D721Med (cell line): ENCODE measurements at regions not wholly inside any gene's neighbourhood (a gene's known extent, or its start where the extent isn't known, plus 50 kb on each side); places are given as distances from the start of the nearest gene placed in this dataset.

Experiments
- DNase-seq: peaks from one replicate; pipeline ENCODE4 v3.0.0; 2011; ENCODE audit warnings: low spot score; ENCODE audit not compliant: insufficient read length
- FAIRE-seq: peaks from 2 replicates; lab custom pipeline; 2011; peaks lifted over from hg19 to GRCh38; lab: Jason Lieb, UNC
- CTCF ChIP-seq: IDR thresholded peaks from 2 replicates; pipeline ENCODE4 v1.5.1; 2012; ENCODE audit warnings: mild to moderate bottlenecking, control low read depth; ENCODE audit not compliant: insufficient read depth; ENCODE audit errors: missing control alignments

- TF ChIP-seq CTCF, result no peak
- DNase-seq (no peak), FAIRE-seq (peak; percentile 6)
Measured at GRCh38 chr4:30860978-30861377, 140.8 kb downstream of the PCDH7 start.

GRCh38 chr4:30862196-30862595, 142.0 kb downstream of the PCDH7 start:
- DNase-seq (no peak), FAIRE-seq (no peak)
- no peak for TF ChIP-seq CTCF

GRCh38 chr4:30863021-30863420, 142.9 kb downstream of the PCDH7 start:
- DNase-seq (no peak), FAIRE-seq (no peak)
- no peak for TF ChIP-seq CTCF

- no peak for DNase-seq
- FAIRE-seq, result no peak
- no peak for TF ChIP-seq CTCF
Measured at GRCh38 chr4:30865691-30866090, 145.5 kb downstream of the PCDH7 start.

GRCh38 chr4:30866346-30866745, 146.2 kb downstream of the PCDH7 start:
- no peak for DNase-seq
- FAIRE-seq, result no peak
- no peak for TF ChIP-seq CTCF

GRCh38 chr4:30866907-30867306, 146.7 kb downstream of the PCDH7 start:
- DNase-seq (no peak), FAIRE-seq (no peak)
- no peak for TF ChIP-seq CTCF

GRCh38 chr4:30867427-30867826, 147.3 kb downstream of the PCDH7 start:
- no peak for FAIRE-seq
- DNase-seq, result no peak
- no peak for TF ChIP-seq CTCF
